ENCODE measurements at regions not wholly inside any gene's neighbourhood (a gene's known extent, or its start where the extent isn't known, plus 50 kb on each side); places are given as distances from the start of the nearest gene placed in this dataset.

GRCh38 chr13:34076943-34077703 lies 259.2 kb downstream of the RFC3 start:
- no peaks in the 10 kb centered on the region for H4K20me1 ChIP-seq (ENCODE audit: control insufficient read depth, insufficient read depth, insufficient read length)
- no peak overlapping the region for H3K56ac ChIP-seq (ENCODE audit: insufficient read length, low read depth, low read length)
- no CpG with 5 or more reads among the region's 4 CpGs for WGBS (ENCODE audit: extremely low coverage, insufficient read length, low lambda C conversion rate)
- no peak overlapping the region for H4K91ac ChIP-seq (ENCODE audit: insufficient read length, low read depth, low read length)
- H3K14ac ChIP-seq (ENCODE audit: insufficient read depth, low read length) = no peak overlapping the region
- H2BK15ac ChIP-seq (ENCODE audit: low read depth, low read length) = no peak overlapping the region
- no peaks in the 10 kb centered on the region for H3K27me3 ChIP-seq (ENCODE audit: insufficient read depth, low read length)
- H2BK12ac ChIP-seq (ENCODE audit: insufficient read length, low read depth, low read length) = no peak overlapping the region
- no peaks in the 10 kb centered on the region for H3K9me3 ChIP-seq (ENCODE audit: control insufficient read depth, low read depth, low read length)
- no peak overlapping the region for H3T11ph ChIP-seq (ENCODE audit: low read length)
- no peak overlapping the region for H2BK20ac ChIP-seq (ENCODE audit: low read depth, low read length, poor library complexity, severe bottlenecking)
- H3K4ac ChIP-seq (ENCODE audit: low read depth, low read length) = no peak overlapping the region
- no peaks in the 10 kb centered on the region for H3K4me1 ChIP-seq (ENCODE audit: insufficient read depth, low read length)
- peak; percentile 72 for TF ChIP-seq CTCF (conservative IDR thresholded peaks at IDR 0.05)
- no peak overlapping the region for H2AK5ac ChIP-seq (ENCODE audit: insufficient read length, low read length)
- no peak overlapping the region for H2BK5ac ChIP-seq (ENCODE audit: insufficient read length, low read length)
- H3K79me1 ChIP-seq (ENCODE audit: insufficient read depth, low read depth, low read length, poor library complexity, severe bottlenecking) = no peaks in the 10 kb centered on the region
- no peaks in the 10 kb centered on the region for H3K79me2 ChIP-seq (ENCODE audit: insufficient read depth, low read length)
- Mint-ChIP-seq H3K9me3 (no peaks in the 10 kb centered on the region), H3K4me3 (no peak overlapping the region), H3K27ac (no peak overlapping the region), H3K27me3 (ENCODE audit: low read depth) (no peaks in the 10 kb centered on the region), H3K36me3 (ENCODE audit: insufficient read depth in 1 of 3, low read depth in 3 of 3) (no peaks in the 10 kb centered on the region), H3K4me1 (peaks cover 3 to 4% of the 10 kb centered on the region in 2 experiments; a peak in 3 of 4 replicates)
- no peak overlapping the region for H3K9ac ChIP-seq (ENCODE audit: extremely low read depth, insufficient read length, low read length)
- no peak overlapping the region for H4K8ac ChIP-seq (replicated peaks; ENCODE audit: insufficient read length, low read depth, low read length)
- H2AFZ ChIP-seq (ENCODE audit: low read length) = no peak overlapping the region
- H3K4me2 ChIP-seq (ENCODE audit: insufficient read depth, insufficient read length, low read length) = no peak overlapping the region
- H3K23me2 ChIP-seq (ENCODE audit: insufficient read length, low read depth, low read length, poor library complexity, severe bottlenecking) = no peaks in the 10 kb centered on the region
- no peak overlapping the region for H3K18ac ChIP-seq (ENCODE audit: insufficient read length, low read depth, low read length)
- no peak for DNase-seq
- H3K27ac ChIP-seq (ENCODE audit: insufficient read length, low read depth, low read length) = no peak overlapping the region
- no peak overlapping the region for H3K23ac ChIP-seq (ENCODE audit: insufficient read length, low read depth, low read length)
- H2BK120ac ChIP-seq (ENCODE audit: low read depth, low read length, poor library complexity, severe bottlenecking) = no peak overlapping the region
- H4K5ac ChIP-seq (ENCODE audit: insufficient read length, low read depth, low read length) = no peak overlapping the region

All from H9 (cell line).